PC-9 (cell line): ENCODE measurements at regions not wholly inside any gene's neighbourhood (a gene's known extent, or its start where the extent isn't known, plus 50 kb on each side); places are given as distances from the start of the nearest gene placed in this dataset.

Experiments
- BruUV-seq: library from RNA; stranded (reverse); fragments of 400-500 nt; replicated peaks from 2 replicates; lab custom pipeline; 2021; lab: Mats Ljungman, UMichigan
- CTCF ChIA-PET: fragments of 300-600 bp; sonication (Branson Sonifier 250); formaldehyde crosslinking; loops from one replicate; lab custom pipeline; 2022; ENCODE audit warnings: antibody characterized with exemption; lab: Charles Lee
- POLR2A ChIA-PET: fragments of 300-600 bp; sonication (Branson Sonifier 250); formaldehyde crosslinking; loops from one replicate; lab custom pipeline; 2022; ENCODE audit warnings: antibody characterized with exemption; ENCODE audit not compliant: unreplicated experiment; lab: Charles Lee
- DNase-seq, 2 experiments: peaks; one replicate each; pipeline versions ENCODE4 v3.0.0 to v3.0.0-alpha.2; 2015 to 2022; ENCODE audit warnings: mixed read lengths in 1 of 2
- H2AFZ ChIP-seq: fragments of 200-600 bp; sonication (generic); 2 replicates; pipeline ENCODE4 v1.8.1; 2017; ENCODE audit warnings: antibody characterized with exemption
- H3F3A ChIP-seq: fragments of 200-600 bp; sonication (generic); 2 replicates; pipeline ENCODE4 v1.8.1; 2017; ENCODE audit warnings: antibody characterized with exemption, mild to moderate bottlenecking, low read depth; ENCODE audit not compliant: insufficient read depth
- H3K27ac ChIP-seq: fragments of 200-600 bp; sonication (generic); 2 replicates; pipeline ENCODE4 v1.6.1; 2016; ENCODE audit warnings: mixed run types
- H3K27me3 ChIP-seq: fragments of 200-600 bp; sonication (generic); 2 replicates; pipeline ENCODE4 v1.6.1; 2016; ENCODE audit warnings: low read depth, mixed run types; ENCODE audit not compliant: insufficient read depth
- H3K36me3 ChIP-seq: fragments of 200-600 bp; sonication (generic); 2 replicates; pipeline ENCODE4 v1.6.1; 2016; ENCODE audit warnings: low read depth, mixed run types
- H3K4me1 ChIP-seq: fragments of 200-600 bp; sonication (generic); replicated peaks from 2 replicates; pipeline ENCODE4 v1.6.1; 2016; ENCODE audit warnings: mixed run types; ENCODE audit not compliant: insufficient read depth
- H3K4me2 ChIP-seq: fragments of 200-600 bp; sonication (generic); 2 replicates; pipeline ENCODE4 v1.6.1; 2017; ENCODE audit warnings: mixed run types
- H3K4me3 ChIP-seq: fragments of 200-600 bp; sonication (generic); 2 replicates; pipeline ENCODE4 v1.6.1; 2016; ENCODE audit warnings: mixed run types
- H3K79me2 ChIP-seq: fragments of 200-600 bp; sonication (generic); 2 replicates; pipeline ENCODE4 v1.6.1; 2017; ENCODE audit warnings: low read depth, mixed run types
- H3K9me2 ChIP-seq: fragments of 200-600 bp; sonication (generic); 2 replicates; pipeline ENCODE4 v1.8.1; 2017; ENCODE audit warnings: mild to moderate bottlenecking; ENCODE audit not compliant: insufficient read depth
- H3K9me3 ChIP-seq: fragments of 200-600 bp; sonication (generic); 2 replicates; pipeline ENCODE4 v1.8.1; 2016; ENCODE audit warnings: low read depth; ENCODE audit not compliant: insufficient read depth
- H4K20me1 ChIP-seq: fragments of 200-600 bp; sonication (generic); 2 replicates; pipeline ENCODE4 v1.8.1; 2017; ENCODE audit not compliant: insufficient read depth
- EZH2 ChIP-seq: fragments of 200-600 bp; sonication (generic); IDR thresholded peaks from 2 replicates; pipeline ENCODE4 v1.8.0; 2017; ENCODE audit warnings: antibody characterized with exemption, low read depth
- intact Hi-C: fragments of 100-400 bp; cut with micrococcal nuclease; formaldehyde crosslinking; loops from one replicate; pipeline ENCODE4 v1.10.0; 2022; ENCODE audit not compliant: unreplicated experiment
- TF ChIP-seq, protein P1 (sequence below): fragments of 200-600 bp; sonication (generic); conservative IDR thresholded peaks from 2 replicates; pipeline ENCODE4 v1.6.1; 2017; ENCODE audit warnings: mixed run types, antibody characterized with exemption, mild to moderate bottlenecking, moderate library complexity

DNA sequence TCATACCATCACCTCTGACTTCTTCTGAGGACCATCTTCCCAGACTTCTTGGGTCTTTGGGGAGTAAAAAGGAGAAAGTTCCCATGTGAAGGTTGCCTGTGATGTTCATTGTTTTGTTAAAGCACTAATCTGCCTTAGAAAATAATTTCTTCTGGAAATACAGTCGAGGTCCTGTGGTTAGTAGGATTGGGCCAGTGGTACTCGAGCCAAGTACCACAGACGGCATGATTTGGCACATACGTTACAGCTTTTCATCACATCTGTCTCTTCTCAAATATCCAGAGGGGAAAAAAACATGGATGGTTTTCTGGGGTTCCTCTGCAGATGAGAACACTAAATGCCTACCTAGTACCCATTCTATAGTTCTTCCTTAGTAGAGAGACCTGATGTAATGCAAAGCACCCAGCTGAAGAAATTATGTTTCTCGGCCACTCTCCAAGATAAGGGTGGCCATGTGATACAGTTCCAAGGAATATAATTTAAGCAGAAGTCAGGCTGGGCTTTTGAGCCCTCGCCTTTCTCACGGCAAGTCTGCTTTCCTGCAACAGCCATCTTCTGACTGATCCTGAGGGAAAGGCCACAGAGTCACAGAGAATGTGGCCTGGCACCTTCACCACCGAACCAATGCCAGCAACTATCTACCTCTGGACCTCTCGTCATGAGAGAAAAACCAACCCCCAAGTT is 161.0 kb downstream of the RNF152 start:
- H3K36me3 ChIP-seq = no peaks in the 10 kb centered on the region
- H3K27me3 ChIP-seq = no peaks in the 10 kb centered on the region
- H3F3A ChIP-seq = no peaks in the 10 kb centered on the region
- no peaks in the 10 kb centered on the region for H3K79me2 ChIP-seq
- ChIA-PET POLR2A (no interaction called here), CTCF (no interaction called here)
- H2AFZ ChIP-seq = no peak overlapping the region
- no peaks in the 10 kb centered on the region for H4K20me1 ChIP-seq
- H3K27ac ChIP-seq = no peak overlapping the region
- TF ChIP-seq, protein P1, sequence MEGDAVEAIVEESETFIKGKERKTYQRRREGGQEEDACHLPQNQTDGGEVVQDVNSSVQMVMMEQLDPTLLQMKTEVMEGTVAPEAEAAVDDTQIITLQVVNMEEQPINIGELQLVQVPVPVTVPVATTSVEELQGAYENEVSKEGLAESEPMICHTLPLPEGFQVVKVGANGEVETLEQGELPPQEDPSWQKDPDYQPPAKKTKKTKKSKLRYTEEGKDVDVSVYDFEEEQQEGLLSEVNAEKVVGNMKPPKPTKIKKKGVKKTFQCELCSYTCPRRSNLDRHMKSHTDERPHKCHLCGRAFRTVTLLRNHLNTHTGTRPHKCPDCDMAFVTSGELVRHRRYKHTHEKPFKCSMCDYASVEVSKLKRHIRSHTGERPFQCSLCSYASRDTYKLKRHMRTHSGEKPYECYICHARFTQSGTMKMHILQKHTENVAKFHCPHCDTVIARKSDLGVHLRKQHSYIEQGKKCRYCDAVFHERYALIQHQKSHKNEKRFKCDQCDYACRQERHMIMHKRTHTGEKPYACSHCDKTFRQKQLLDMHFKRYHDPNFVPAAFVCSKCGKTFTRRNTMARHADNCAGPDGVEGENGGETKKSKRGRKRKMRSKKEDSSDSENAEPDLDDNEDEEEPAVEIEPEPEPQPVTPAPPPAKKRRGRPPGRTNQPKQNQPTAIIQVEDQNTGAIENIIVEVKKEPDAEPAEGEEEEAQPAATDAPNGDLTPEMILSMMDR = no peak
- TF ChIP-seq EZH2 = no peak
- H3K4me1 ChIP-seq = no peaks in the 10 kb centered on the region
- H3K9me3 ChIP-seq = no peaks in the 10 kb centered on the region
- no TSS peak for BruUV-seq
- intact Hi-C loops = no loop called here
- no peak overlapping the region for H3K4me2 ChIP-seq
- no peak overlapping the region for H3K4me3 ChIP-seq
- DNase-seq = no peak
- H3K9me2 ChIP-seq = no peaks in the 10 kb centered on the region

- Histone ChIP-seq H3K27ac (no peak overlapping the region), H4K20me1 (no peaks in the 10 kb centered on the region), H3K36me3 (no peaks in the 10 kb centered on the region), H3K4me3 (no peak overlapping the region), H3K4me2 (no peak overlapping the region), H3F3A (no peaks in the 10 kb centered on the region), H2AFZ (no peak overlapping the region), H3K9me3 (no peaks in the 10 kb centered on the region), H3K27me3 (no peaks in the 10 kb centered on the region), H3K4me1 (no peaks in the 10 kb centered on the region), H3K9me2 (no peaks in the 10 kb centered on the region), H3K79me2 (no peaks in the 10 kb centered on the region)
- no TSS peak for BruUV-seq
- ChIA-PET POLR2A (no interaction called here), CTCF (no interaction called here)
- intact Hi-C loops = no loop called here
- no peak for DNase-seq
- TF ChIP-seq, protein P1 = no peak
- TF ChIP-seq EZH2 = no peak
These were observed 161.6 kb downstream of the RNF152 start for GRCh38 chr18:61731178-61731577.

DNA sequence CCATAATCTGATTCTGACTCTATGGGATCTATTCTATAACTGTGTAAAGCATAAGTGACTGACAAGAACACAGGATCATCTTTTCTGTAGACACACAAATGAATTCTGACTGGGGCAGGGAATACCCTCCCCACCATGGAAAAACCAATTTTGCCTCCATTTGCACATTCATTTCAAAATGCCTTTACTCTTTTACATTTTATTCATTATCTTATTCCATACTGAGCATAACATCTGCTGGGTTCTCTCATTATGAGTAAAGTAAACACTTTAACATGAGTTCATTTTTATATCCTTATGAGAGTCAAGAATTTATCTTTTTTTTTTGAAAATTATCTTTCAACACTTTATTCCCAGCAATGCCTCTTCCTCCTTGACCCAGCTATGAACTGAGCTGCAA is 163.5 kb downstream of the RNF152 start:
- no peak overlapping the region for H3K4me3 ChIP-seq
- H3K4me2 ChIP-seq = no peak overlapping the region
- DNase-seq = no peak
- H3K27ac ChIP-seq = no peak overlapping the region
- intact Hi-C loops = no loop called here
- no peaks in the 10 kb centered on the region for H4K20me1 ChIP-seq
- BruUV-seq = no TSS peak
- H3K4me1 ChIP-seq = no peaks in the 10 kb centered on the region
- H3K27me3 ChIP-seq = no peaks in the 10 kb centered on the region
- no peaks in the 10 kb centered on the region for H3K9me2 ChIP-seq
- ChIA-PET POLR2A (no interaction called here), CTCF (no interaction called here)
- H2AFZ ChIP-seq = no peak overlapping the region
- H3K79me2 ChIP-seq = no peaks in the 10 kb centered on the region
- no peaks in the 10 kb centered on the region for H3K36me3 ChIP-seq
- TF ChIP-seq, protein P1 = no peak
- TF ChIP-seq EZH2 = no peak
- no peaks in the 10 kb centered on the region for H3K9me3 ChIP-seq
- H3F3A ChIP-seq = no peaks in the 10 kb centered on the region
